Spinal cord (tissue), 9 donors: ENCODE measurements at regions not wholly inside any gene's neighbourhood (a gene's known extent, or its start where the extent isn't known, plus 50 kb on each side); places are given as distances from the start of the nearest gene placed in this dataset.
"Not testable (repeated sequence)": the region's sequence is repeated elsewhere in the genome, so short reads cannot be mapped to it uniquely, and the experiment has no call there.

ENCODE experiments used
- DNase-seq, 6 donors: peaks; one replicate each; pipeline versions ENCODE4 v3.0.0 to v3.0.0-alpha.2; 2013 to 2015; ENCODE audit warnings: low spot score in 6 of 6, low read depth in 4 of 6
- H3K27ac ChIP-seq: one replicate; pipeline ENCODE4 v1.5.1; 2013; ENCODE audit warnings: low read depth, low read length, control low read depth
- H3K27me3 ChIP-seq: one replicate; pipeline ENCODE4 v1.6.1; 2013; ENCODE audit warnings: low read length; ENCODE audit not compliant: control insufficient read depth, insufficient read depth
- H3K36me3 ChIP-seq: one replicate; pipeline ENCODE4 v1.6.1; 2013; ENCODE audit warnings: low read length; ENCODE audit not compliant: control insufficient read depth, insufficient read depth
- H3K4me1 ChIP-seq: one replicate; pipeline ENCODE4 v1.6.1; 2013; ENCODE audit warnings: low read length; ENCODE audit not compliant: control insufficient read depth, insufficient read depth
- H3K4me3 ChIP-seq: one replicate; pipeline ENCODE4 v1.5.1; 2013; ENCODE audit warnings: low read depth, low read length, control low read depth
- H3K9me3 ChIP-seq: one replicate; pipeline ENCODE4 v1.6.1; 2013; ENCODE audit warnings: low read length; ENCODE audit not compliant: control insufficient read depth, insufficient read depth
- WGBS: methylation state at CpG from one replicate; pipeline ENCODE4 v1.1.5; 2013; ENCODE audit warnings: missing lambda C conversion rate; ENCODE audit not compliant: insufficient coverage; 5-methylcytosine and 5-hydroxymethylcytosine counted together
- donor health status: healthy.

GRCh38 chr12:47458279-47458678, 247.6 kb downstream of the RPAP3 start:
- DNase-seq, result no peak
- Histone ChIP-seq H3K9me3 (peaks cover 2% of the 10 kb centered on the region), H3K27me3 (no peaks in the 10 kb centered on the region), H3K27ac (no peak overlapping the region), H3K36me3 (no peaks in the 10 kb centered on the region), H3K4me1 (no peaks in the 10 kb centered on the region), H3K4me3 (no peak overlapping the region)
- 81% methylated on average over 2 of the region's 4 CpGs for WGBS

GRCh38 chr12:47449797-47450196, 256.0 kb downstream of the RPAP3 start:
- Histone ChIP-seq H3K4me1 (no peaks in the 10 kb centered on the region), H3K27me3 (no peaks in the 10 kb centered on the region), H3K4me3 (no peak overlapping the region), H3K9me3 (no peaks in the 10 kb centered on the region), H3K36me3 (no peaks in the 10 kb centered on the region), H3K27ac (no peak overlapping the region)
- WGBS, result no CpG with 5 or more reads among the region's 1 CpG
- DNase-seq, result no peak

GRCh38 chr12:47442310-47442709, 263.5 kb downstream of the RPAP3 start:
- no peak for DNase-seq
- Histone ChIP-seq H3K27ac (no peak overlapping the region), H3K36me3 (no peaks in the 10 kb centered on the region), H3K27me3 (no peaks in the 10 kb centered on the region), H3K4me1 (no peaks in the 10 kb centered on the region), H3K9me3 (peaks cover 1% of the 10 kb centered on the region), H3K4me3 (no peak overlapping the region)
- 85% methylated on average over 1 of the region's 1 CpG for WGBS

GRCh38 chr12:47441490-47441889, 264.3 kb downstream of the RPAP3 start:
- DNase-seq, result no peak
- WGBS, result no CpG with 5 or more reads among the region's 1 CpG
- H3K36me3 ChIP-seq, result no peaks in the 10 kb centered on the region
- no peaks in the 10 kb centered on the region for H3K4me1 ChIP-seq
- peaks cover 1% of the 10 kb centered on the region for H3K9me3 ChIP-seq
- no peak overlapping the region for H3K4me3 ChIP-seq
- H3K27me3 ChIP-seq, result no peaks in the 10 kb centered on the region
- H3K27ac ChIP-seq, result no peak overlapping the region

- Histone ChIP-seq H3K9me3 (peaks cover 1% of the 10 kb centered on the region), H3K36me3 (no peaks in the 10 kb centered on the region), H3K27me3 (no peaks in the 10 kb centered on the region), H3K27ac (no peak overlapping the region), H3K4me3 (no peak overlapping the region), H3K4me1 (no peaks in the 10 kb centered on the region)
- no CpG with 5 or more reads among the region's 1 CpG for WGBS
- DNase-seq, result no peak
Measured at GRCh38 chr12:47438175-47438574, 267.7 kb downstream of the RPAP3 start.

- H3K27me3 ChIP-seq, result no peaks in the 10 kb centered on the region
- H3K4me3 ChIP-seq, result no peak overlapping the region
- H3K27ac ChIP-seq, result no peak overlapping the region
- H3K4me1 ChIP-seq, result no peaks in the 10 kb centered on the region
- peaks cover 1% of the 10 kb centered on the region for H3K9me3 ChIP-seq
- H3K36me3 ChIP-seq, result no peaks in the 10 kb centered on the region
- DNase-seq, result no peak
Measured at GRCh38 chr12:47437570-47437969, 268.3 kb downstream of the RPAP3 start.

- Histone ChIP-seq H3K4me3 (no peak overlapping the region), H3K27ac (no peak overlapping the region), H3K4me1 (no peaks in the 10 kb centered on the region), H3K9me3 (no peaks in the 10 kb centered on the region), H3K36me3 (no peaks in the 10 kb centered on the region), H3K27me3 (no peaks in the 10 kb centered on the region)
- no peak for DNase-seq
Measured at GRCh38 chr12:47433876-47434275, 272.0 kb downstream of the RPAP3 start.

- WGBS, result 95% methylated on average over 20 of the region's 21 CpGs
- H3K27ac ChIP-seq, DNase-seq, H3K4me1 ChIP-seq, H3K36me3 ChIP-seq, H3K4me3 ChIP-seq, H3K27me3 ChIP-seq, H3K9me3 ChIP-seq: not testable (repeated sequence)
Measured at GRCh38 chr12:47426678-47427309, 279.0 kb downstream of the RPAP3 start.

- no peak for DNase-seq
- Histone ChIP-seq H3K27ac (no peak overlapping the region), H3K9me3 (no peaks in the 10 kb centered on the region), H3K36me3 (no peaks in the 10 kb centered on the region), H3K27me3 (no peaks in the 10 kb centered on the region), H3K4me3 (no peak overlapping the region), H3K4me1 (no peaks in the 10 kb centered on the region)
- 70% methylated on average over 1 of the region's 2 CpGs for WGBS
Measured at GRCh38 chr12:47422611-47423010, 283.2 kb downstream of the RPAP3 start.

GRCh38 chr12:47419497-47419896, 286.3 kb downstream of the RPAP3 start:
- no peaks in the 10 kb centered on the region for H3K36me3 ChIP-seq
- no peaks in the 10 kb centered on the region for H3K4me1 ChIP-seq
- no peaks in the 10 kb centered on the region for H3K9me3 ChIP-seq
- no peak for DNase-seq
- WGBS, result no CpG with 5 or more reads among the region's 2 CpGs
- H3K4me3 ChIP-seq, result no peak overlapping the region
- no peaks in the 10 kb centered on the region for H3K27me3 ChIP-seq
- H3K27ac ChIP-seq, result no peak overlapping the region
